ENCODE measurements at regions not wholly inside any gene's neighbourhood (a gene's known extent, or its start where the extent isn't known, plus 50 kb on each side); places are given as distances from the start of the nearest gene placed in this dataset.

DNA sequence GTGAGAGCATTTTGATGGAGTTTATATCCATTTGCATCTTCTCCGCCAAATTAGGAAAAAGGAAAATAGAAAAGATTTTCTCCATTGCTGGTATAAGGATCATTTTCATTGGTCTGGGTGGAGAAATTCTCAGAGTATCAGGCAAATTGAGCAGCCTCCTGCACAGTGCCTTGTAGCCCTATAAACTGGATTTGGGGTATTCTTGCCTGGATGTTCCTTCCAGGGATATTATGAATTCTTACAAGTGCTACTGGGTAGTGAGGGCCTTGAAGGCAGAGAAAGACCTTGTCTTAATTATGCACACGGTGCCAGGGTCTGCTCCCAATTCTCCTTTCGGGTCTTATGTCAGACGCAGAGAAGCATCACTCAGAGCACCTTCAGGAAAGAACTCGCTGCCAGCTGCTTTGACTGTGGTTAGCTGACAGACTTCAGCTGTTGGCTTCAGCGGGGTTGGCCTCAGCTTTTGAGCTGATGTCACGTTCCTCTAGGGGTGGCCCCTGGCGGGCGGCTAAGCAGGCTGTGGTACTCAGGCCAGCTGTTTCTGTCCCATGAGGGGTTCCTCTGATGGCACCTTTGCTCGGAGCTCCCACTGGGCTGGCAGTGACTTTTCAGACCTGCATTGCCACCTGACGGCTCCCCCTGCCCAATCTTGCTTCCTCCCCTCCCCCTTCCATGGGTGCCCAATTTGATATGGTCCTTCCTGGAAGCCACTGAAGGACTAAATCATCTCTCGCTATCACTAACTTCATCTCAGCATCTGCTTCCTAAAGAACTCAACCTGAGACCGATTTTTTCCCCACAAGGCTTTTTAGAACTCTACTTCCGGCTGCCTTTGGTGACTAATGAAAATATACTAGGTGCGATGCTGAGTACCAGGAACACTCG, 519.5 kb downstream of the BCOR start:
- DNase-seq = peak in 1 of 2 experiments; percentile 23

DNA sequence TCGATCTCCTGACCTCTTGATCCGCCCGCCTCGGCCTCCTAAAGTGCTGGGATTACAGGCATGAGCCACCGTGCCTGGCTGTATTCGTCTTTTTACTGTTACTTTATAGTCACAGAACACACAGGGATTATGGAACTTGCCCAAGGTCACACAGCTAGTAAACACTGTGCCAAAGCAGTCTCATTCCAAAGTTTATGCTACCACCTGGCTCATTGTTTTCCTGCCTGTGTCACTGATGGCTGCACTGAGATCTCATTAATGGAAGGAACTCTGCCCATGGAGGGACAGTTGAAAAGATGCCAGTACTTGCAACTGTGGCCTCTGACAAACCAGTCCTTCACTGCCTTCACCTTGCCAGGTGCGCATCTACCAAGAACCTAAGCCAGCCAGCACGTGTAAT, 517.7 kb downstream of the BCOR start:
- DNase-seq = no peak

DNA sequence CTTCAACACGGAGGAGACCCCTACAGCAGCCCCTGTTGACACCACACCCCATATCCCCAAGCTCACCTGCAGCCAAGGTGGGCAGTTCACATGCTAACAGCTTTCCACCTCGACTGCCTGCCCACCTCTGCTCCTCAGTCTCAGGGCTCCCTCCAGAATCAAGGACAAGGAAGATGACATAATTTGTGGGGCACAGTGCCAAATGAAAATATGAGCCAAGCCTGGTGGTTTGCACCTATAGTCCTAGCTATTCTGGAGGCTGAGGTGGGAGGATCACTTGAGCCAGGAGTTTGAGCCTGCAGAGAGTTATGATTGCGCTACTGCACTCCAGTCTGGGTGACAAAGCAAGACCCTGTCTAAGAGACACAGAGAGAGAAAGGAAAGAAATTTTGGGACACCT, 516.3 kb downstream of the BCOR start:
- no peak for DNase-seq

DNA sequence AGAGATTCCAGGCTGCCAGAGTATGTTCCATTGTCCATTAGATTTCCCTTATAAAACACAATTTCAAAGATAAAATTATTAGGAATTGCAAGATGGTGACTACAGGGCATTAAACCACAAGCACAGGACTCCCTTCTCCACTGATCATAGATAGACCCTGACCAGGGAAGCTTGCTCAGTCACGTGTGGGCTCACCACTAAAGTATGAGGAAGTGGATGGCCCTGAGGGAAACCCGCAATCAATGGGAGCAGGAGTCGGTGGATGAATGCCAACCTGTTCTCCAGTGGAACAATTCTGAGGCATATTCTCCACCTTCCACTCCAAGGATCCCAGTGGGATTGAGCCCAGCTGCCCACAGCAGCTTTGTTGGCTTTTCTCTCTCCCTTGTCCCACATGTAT, 515.7 kb downstream of the BCOR start:
- no peak for DNase-seq

DNA sequence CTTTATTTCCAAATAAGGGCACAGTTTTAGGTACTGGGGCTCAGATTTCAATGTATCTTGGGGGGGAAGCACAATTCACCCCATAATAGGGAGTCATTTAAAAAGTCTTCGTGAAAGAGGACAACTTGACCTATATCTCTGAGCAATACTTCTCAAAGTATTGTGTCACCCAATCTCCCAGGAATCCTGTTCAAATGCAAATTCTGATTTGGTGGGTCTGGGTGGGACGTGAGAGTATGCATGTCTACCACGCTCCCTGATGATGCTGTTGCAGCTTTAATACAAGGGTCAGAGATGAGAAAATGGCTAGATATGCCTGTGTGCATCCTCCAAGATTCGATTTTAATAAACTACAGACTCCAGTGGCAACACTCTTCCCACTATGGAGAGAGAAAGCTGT, 514.8 kb downstream of the BCOR start:
- DNase-seq = no peak

DNA sequence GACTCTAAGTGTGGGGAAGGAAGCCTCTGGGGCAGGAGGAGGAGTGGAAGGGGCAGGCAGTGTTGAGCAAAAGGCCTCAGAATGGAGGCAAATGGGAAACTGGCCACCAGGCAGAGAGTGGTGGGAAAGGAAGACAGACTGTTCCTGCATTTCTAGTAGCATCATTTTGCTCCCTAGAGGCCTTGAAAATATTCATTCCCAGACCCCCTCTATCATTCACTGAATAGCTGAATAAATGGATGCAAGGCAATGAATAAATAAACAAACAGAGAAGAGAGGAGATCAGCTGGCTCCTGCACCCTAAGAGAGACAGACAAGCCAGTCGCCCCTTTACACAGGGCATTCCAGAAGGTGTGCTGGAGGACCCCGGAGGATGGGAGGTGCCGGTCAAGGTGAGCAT, 511.9 kb downstream of the BCOR start:
- no peak for DNase-seq

DNA sequence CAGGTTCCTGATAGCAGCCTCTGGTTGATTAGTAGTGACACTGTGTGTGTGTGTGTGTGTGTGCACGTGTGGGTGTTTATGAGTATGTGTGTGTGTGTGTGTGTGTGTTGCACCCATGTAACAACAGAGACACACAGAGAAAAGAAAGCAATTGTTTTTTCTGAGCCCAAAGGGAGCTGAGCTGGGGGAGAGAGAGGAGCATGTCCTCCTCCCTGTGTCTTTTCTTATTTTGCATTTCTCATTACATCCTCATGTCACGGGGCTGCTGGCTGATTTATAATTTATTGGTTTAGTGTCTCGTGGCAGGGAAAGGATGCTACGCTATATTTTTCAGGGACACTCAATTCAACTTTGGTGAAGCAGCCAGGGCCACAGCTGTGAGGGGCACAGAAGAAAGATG, 511.4 kb downstream of the BCOR start:
- no peak for DNase-seq

DNA sequence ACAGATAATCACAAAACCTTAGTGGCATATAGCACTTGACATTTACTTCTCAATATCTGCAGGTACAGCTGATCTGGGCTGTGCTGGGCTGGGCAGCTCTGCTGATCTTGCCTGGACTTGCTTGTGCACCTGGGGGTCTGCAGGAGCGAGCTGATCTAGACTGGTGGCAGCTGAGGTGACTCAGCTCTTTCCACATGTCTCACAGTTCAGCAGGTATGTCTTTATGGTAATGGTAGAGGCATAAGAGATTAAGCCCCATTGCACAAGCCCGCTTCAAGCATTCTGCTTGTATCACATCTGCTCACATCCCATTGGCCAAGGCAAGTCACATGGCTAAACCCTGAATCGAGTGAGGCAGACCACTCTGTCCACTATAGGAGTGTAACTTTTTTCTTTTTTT, 506.7 kb downstream of the BCOR start:
- DNase-seq = no peak

DNA sequence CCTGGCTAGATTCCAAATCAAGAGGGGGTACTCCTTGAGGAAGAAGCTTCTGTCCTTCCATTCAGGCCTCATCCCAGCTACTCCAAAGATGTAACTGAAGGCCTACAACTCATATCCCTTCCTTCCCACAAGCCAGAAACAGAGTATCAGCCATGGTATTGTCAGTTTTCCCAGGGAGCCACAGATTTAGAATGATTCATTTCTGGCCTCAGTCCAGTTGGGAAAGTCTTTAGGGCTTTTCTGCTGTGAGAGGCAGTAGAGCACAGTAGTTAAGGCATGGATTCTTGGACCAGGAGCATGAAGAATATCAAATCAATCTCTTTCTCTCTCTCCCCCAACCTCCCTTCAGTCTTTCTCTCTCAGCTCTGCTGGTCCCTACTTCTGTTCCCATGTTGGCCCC, 505.0 kb downstream of the BCOR start:
- DNase-seq = no peak

DNA sequence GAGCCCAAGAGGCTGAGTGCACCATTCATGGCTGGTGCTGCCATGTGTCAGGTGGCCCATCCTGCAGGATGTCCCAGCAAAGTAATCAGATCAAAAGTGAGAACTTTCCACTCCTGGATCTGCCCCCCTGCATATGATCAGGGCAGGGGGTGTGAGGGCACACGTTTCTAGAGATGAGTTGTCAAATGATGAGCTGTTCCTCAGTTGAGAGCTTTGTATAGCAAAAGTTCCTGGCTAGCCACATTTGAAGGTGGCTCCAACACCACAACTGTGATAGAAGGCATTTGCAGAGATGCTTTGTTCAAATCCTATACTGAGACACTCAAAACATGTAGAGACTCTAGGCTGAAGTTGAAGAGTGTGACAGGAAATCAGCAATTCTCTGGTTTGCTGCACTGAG, 501.8 kb downstream of the BCOR start:
- DNase-seq = no peak

DNA sequence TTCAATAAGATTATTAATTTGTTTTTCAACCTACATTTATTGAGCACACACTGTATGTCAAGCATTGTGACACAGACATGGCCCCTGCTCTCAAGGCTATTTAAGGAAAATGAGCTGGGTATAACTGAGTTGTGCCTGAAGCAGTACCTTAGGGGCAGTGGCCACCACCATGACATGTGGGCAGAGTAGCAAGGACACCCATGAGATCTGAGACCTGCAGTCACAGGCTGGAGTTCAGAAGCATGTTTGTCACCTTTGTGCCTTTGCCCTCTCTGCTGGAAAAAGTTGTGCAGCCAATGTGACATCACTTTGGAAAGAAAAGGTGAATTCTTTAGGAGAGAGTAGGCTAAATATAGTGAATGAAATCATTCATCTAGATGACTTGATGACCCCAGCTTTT, 501.3 kb downstream of the BCOR start:
- DNase-seq = no peak

DNA sequence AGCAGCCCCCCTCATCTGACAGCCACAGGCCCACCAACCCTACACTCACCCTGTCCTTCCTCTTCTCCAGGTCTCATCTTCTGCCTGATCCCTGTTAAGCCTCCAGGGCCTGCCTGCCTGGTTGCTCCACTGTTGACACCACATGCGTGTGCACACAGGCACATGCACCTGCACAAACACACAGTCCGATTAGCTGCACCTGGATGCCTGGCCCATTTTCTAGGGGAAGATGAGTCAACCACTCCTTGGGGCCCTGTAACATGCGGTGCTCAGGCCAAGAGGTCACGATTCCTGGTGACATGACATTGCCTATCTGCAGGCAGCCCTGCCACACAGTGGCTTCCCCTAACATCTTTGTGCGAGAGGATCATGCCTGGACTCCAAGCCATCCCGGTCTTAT, 498.4 kb downstream of the BCOR start:
- DNase-seq = peak; percentile 39 to 72

DNA sequence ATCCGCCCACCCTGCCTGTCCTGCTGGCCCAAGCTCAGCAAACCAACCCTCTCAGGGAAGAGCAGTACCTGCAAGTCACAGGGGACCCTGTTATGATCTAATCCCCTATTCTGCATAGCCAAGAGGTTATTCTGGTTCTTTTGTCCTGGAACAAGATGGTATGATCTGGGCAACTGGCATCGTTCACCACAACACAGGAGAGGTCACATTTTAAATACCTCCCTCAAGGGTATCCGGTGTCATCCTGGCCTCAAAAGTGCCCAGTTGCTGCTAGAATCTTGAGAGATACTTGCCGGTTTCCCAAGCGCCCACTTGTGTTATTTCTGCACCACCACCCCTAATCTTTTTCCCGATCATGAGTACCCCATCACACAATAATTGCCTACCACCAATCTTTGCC, 497.5 kb downstream of the BCOR start:
- no peak for DNase-seq

DNA sequence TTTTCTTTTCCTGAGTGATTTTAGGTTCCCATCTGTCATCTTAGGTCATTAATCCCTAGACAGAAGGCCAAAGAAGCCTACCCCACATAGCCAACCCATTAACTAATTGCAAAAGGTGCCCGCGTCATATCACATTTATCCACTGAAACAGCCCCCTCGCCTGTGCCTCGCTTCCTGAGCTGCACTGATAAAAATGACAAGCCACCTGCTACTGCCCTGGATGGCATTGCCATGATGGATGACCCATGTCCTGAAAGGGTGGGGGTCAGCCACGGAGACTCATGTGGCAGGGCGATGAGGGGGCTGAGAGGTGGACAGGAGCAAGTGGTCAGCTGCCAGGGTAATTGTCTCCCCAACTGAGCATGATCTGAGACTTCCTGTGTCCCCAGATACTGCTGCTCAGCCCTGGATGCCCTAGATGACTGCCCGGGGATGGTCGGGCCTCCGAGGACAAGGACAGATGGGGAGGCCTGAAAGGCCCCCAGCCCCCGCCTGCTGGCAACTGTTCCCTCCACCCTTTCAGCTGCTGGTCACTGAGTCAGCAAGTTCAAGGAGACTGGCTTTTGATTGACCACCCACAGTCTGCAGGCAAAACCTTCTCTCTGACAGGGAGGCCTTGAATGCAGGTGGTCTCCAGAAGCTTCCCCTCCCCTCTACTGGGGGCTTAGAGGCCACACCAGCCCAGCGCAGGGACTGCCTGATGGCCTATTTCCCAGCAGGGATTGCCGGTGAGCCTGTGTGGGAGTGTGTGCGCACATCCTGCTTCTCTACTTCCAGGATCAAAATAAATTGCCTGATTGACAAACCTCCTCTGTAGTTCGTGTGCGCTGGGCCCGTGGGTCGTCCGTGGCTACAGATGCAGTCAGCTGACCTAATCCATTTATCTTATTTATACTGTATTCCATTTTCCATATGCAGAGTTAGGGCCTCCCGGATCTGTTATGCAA, 496.3 kb downstream of the BCOR start:
- DNase-seq = no peak

DNA sequence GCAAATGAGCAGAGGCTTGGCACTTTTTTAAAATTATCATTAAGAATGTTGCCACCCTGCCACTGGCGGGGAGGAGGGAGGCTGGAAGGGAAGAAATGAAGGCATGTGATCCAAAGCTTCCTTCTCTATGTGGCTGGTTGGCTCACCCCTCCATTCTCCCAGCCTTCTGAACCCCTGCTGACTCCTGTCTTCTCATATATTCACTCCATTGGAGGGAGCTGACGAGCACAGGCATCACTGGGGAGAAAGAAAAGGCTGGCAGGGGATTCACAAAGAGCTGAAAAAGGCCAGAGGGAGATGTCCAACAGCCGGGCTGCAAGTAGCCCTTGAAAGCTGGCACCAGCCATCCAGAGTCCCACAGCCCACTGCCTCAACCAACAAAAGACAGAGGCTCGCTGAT, 495.6 kb downstream of the BCOR start:
- DNase-seq = no peak

DNA sequence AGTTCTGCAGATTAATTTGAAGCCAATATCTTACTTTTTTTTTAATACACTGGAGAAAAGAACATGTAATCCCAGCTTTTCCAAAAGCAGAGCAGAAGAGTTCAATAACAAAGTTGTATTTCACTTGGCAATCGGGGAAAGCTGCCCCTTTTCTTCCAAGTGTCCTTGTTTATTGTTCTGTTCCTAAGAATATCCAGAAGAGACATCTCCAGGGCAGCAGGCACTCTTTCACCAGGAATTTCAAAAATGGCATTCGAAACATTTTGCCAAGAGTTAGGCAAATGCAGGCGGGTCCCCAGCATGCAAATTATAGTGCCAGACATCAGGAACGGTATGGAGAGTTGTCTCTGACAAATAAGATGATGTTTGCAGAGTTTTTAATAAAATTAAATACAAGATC, 494.5 kb downstream of the BCOR start:
- DNase-seq = no peak

DNA sequence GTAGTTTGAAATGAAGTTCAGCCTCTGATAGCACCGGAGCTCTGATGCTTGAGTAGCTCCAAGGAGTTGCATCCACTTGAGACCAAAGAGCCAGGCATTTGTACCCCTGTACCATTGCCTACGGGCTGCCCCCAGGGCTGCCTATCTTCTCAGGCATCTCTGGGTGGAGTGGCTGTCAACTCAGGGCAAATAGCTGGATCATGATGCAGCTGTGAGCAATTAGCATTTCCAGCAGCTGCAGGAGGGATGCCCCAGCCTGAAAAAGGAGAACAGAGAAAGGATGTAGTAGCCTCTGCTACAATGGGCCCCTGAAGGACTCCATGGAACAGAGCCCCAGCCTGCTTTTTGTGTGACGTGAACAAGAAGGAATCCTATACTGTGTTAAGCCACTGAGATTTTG, 492.6 kb downstream of the BCOR start:
- no peak for DNase-seq

DNA sequence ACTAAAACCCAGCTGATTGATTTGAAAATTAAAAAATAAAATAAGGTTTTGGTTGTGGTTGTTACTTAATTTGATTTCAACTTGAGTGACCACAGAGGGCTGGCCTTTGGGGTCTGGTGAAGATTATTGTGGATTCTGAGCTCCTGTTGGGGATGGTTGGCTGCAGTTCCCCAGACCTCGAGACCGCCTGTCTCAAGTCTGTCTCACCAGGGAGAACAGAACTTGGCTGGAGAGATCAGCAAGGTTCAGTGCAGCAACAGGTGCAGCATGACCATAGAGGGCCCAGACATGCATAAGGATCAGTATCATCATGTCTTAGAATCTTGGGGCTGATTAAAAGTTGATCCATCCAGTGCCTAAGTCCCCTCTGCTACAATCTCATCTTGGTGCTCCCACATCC, 491.9 kb downstream of the BCOR start:
- no peak for DNase-seq

DNA sequence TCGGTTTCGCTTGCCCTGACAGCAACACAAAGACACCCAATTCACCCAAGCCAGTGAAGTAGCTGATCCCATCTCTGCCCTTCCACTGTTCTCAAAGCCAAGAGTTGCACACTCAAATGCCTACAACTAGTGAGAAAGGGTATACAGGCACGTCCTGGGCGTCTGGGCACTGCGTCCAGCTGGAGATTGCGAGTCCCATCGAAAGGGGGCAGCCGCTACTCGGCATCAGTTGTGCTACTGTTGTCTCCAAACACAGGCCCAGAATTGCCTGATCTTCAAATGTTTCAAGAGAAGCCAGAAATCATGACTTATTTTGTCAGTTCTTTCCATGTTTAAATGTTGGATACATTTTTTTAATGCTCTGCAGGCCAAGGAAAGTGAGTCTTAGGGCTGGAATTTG, 487.8 kb downstream of the BCOR start:
- no peak for DNase-seq

DNA sequence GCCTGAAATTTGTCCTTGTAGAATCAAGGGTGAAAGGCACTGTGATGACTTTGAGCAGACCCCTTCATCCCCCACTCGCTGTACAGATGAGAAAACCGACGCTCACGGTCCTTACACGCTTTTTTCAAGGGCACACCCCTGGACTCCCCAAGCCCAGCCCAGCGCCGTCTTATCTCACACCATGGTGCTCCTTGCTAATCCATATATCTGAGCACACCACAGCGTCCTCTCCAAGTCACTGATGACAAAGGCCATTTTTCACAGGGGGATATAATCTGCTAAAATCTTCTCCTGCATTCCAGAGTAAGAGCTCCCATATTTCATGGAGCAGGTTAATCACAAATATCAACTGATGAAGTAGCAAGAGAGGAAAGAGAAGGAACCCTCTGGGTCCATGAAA, 486.3 kb downstream of the BCOR start:
- no peak for DNase-seq

DNA sequence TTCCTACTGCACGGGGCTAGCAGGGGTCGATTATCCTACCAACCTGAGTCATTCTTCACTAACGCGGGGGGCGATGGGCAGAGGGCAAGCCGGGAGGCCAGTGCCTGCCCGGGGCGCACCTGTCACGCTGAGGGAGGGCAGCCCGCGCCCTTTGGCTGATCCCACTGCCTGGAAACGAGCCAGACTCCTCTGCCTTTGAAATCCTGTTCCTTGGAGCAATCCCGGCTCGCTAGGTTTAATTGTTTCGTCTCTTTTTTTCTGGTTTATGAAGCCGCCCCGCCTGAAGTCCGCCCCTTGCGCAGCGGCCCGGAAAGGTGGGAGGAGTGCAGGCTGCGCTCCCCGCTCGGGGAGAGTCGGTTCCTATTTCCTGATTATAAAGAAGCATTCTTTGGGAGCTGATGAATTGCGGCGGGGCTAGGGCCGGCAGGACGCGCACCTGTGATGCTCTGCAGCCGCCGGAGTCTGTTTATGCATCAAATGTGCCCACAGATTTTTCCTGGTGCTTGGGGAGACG, 484.2 kb downstream of the BCOR start:
- peak in 1 of 2 experiments; percentile 20 for DNase-seq

DNA sequence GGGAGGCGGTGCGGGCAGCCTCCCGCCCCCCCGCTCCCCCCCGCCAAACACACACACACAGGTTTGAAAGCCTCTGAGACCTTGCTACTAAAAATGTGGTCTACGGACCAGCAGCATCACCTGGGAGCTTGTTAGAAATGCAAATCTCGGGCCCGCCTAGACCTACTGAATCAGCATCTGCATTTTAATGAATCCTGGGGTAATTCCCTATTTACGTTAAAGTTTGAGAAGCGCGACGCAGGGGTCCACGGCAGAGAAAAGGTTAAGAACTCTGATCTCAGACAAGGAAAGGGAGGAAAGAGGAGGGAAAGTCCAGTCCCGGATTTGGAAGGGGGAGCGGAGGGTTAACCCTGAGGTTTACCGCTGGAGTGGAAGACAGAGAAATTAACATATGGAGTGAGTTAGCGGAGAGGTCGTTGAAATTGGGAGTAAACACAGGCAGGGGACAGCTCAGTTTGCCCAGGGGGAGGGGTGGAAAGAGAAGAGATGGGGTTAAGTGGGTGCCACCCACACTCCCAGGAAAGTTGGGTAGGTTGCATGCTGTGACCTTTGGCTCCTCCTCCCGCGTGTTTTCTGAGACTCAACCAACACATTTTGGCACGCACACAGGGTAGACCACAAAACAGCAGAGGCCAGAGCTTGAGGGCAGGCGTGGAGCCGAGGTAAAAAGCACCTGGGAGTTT, 483.6 kb downstream of the BCOR start:
- no peak for DNase-seq

DNA sequence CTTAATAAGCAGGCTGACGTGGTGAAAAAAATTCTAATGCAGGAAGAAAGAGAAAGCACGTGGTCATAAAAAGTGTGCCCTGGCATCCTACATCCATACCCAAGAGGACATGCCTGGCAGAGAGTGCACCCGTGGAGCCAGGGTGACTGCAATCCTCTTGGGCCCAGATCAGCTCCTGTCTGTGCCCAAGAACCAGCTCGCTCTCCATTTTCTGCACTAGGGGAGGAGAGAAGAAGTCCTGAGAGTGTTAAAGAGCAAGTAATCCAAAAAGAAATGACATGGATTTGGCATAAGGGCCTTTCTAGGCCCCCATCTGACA, 483.1 kb downstream of the BCOR start:
- no peak for DNase-seq

All from SHP77 (cell line).